ENCODE measurements at regions not wholly inside any gene's neighbourhood (a gene's known extent, or its start where the extent isn't known, plus 50 kb on each side); places are given as distances from the start of the nearest gene placed in this dataset.
"Not testable (repeated sequence)": the region's sequence is repeated elsewhere in the genome, so short reads cannot be mapped to it uniquely, and the experiment has no call there.

DNA sequence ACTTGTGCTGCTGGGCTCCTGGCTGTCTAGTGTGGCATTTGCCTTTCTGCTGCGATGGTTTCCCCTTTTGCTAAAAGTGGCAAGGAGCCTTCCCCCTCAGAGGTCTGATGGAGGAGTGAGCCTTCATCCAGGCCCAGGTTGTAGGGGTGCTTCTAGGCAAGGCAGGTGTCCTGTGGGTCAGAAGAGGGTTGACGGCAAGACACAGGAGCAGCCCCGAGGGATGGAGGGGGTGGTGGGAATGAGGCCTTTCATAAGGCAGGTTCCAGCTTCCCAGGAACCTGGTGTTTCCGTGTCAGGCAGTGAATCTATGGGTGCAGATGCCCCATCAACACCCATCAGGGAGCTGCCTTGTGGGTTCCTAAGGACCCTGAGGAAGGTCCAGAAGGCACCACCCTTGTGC lies 63.0 kb upstream of the TAMM41 start:
- Histone ChIP-seq H3K4me3 (ENCODE audit: low read depth in 1 of 2, low read length in 2 of 2) (no peak overlapping the region), H3K36me3 (ENCODE audit: control insufficient read depth in 1 of 2, insufficient read depth in 2 of 2, low read length in 2 of 2) (no peaks in the 10 kb centered on the region), H3K27ac (ENCODE audit: low read length) (no peak overlapping the region), H3K9me3 (ENCODE audit: control insufficient read depth in 1 of 2, low read length in 2 of 2) (no peaks in the 10 kb centered on the region), H3K27me3 (ENCODE audit: low read depth, low read length) (no peaks in the 10 kb centered on the region), H3K4me1 (ENCODE audit: control insufficient read depth in 1 of 2, insufficient read depth in 2 of 2, low read length in 2 of 2) (no peaks in the 10 kb centered on the region)

- H3K27ac ChIP-seq (ENCODE audit: low read length); H3K9me3 ChIP-seq (ENCODE audit: control insufficient read depth in 1 of 2, low read length in 2 of 2); H3K36me3 ChIP-seq (ENCODE audit: control insufficient read depth in 1 of 2, insufficient read depth in 2 of 2, low read length in 2 of 2); H3K4me3 ChIP-seq (ENCODE audit: low read depth in 1 of 2, low read length in 2 of 2); H3K27me3 ChIP-seq (ENCODE audit: low read depth, low read length); H3K4me1 ChIP-seq (ENCODE audit: control insufficient read depth in 1 of 2, insufficient read depth in 2 of 2, low read length in 2 of 2): not testable (repeated sequence)
These were observed 63.7 kb upstream of the TAMM41 start for GRCh38 chr3:11910216-11910930.

- no peaks in the 10 kb centered on the region for H3K36me3 ChIP-seq (ENCODE audit: control insufficient read depth in 1 of 2, insufficient read depth in 2 of 2, low read length in 2 of 2)
- H3K27ac ChIP-seq (ENCODE audit: low read length): no peak overlapping the region
- H3K9me3 ChIP-seq (ENCODE audit: control insufficient read depth in 1 of 2, low read length in 2 of 2): no peaks in the 10 kb centered on the region
- no peaks in the 10 kb centered on the region for H3K27me3 ChIP-seq (ENCODE audit: low read depth, low read length)
- H3K4me3 ChIP-seq (ENCODE audit: low read depth in 1 of 2, low read length in 2 of 2): no peak overlapping the region
- H3K4me1 ChIP-seq (ENCODE audit: control insufficient read depth in 1 of 2, insufficient read depth in 2 of 2, low read length in 2 of 2): no peaks in the 10 kb centered on the region
These were observed 64.4 kb upstream of the TAMM41 start for GRCh38 chr3:11910971-11911531.

GRCh38 chr3:11911887-11912286 lies 65.2 kb upstream of the TAMM41 start:
- not testable (repeated sequence) for H3K4me3 ChIP-seq (ENCODE audit: low read depth in 1 of 2, low read length in 2 of 2); H3K36me3 ChIP-seq (ENCODE audit: control insufficient read depth in 1 of 2, insufficient read depth in 2 of 2, low read length in 2 of 2); H3K4me1 ChIP-seq (ENCODE audit: control insufficient read depth in 1 of 2, insufficient read depth in 2 of 2, low read length in 2 of 2); H3K9me3 ChIP-seq (ENCODE audit: control insufficient read depth in 1 of 2, low read length in 2 of 2); H3K27me3 ChIP-seq (ENCODE audit: low read depth, low read length); H3K27ac ChIP-seq (ENCODE audit: low read length)

GRCh38 chr3:11913316-11913715 lies 66.6 kb upstream of the TAMM41 start:
- Histone ChIP-seq H3K4me3 (ENCODE audit: low read depth in 1 of 2, low read length in 2 of 2) (no peak overlapping the region), H3K36me3 (ENCODE audit: control insufficient read depth in 1 of 2, insufficient read depth in 2 of 2, low read length in 2 of 2) (no peaks in the 10 kb centered on the region), H3K4me1 (ENCODE audit: control insufficient read depth in 1 of 2, insufficient read depth in 2 of 2, low read length in 2 of 2) (no peaks in the 10 kb centered on the region), H3K27ac (ENCODE audit: low read length) (no peak overlapping the region), H3K27me3 (ENCODE audit: low read depth, low read length) (no peaks in the 10 kb centered on the region), H3K9me3 (ENCODE audit: control insufficient read depth in 1 of 2, low read length in 2 of 2) (no peaks in the 10 kb centered on the region)

- Histone ChIP-seq H3K4me1 (ENCODE audit: control insufficient read depth in 1 of 2, insufficient read depth in 2 of 2, low read length in 2 of 2) (no peaks in the 10 kb centered on the region), H3K27me3 (ENCODE audit: low read depth, low read length) (no peaks in the 10 kb centered on the region), H3K9me3 (ENCODE audit: control insufficient read depth in 1 of 2, low read length in 2 of 2) (no peaks in the 10 kb centered on the region), H3K36me3 (ENCODE audit: control insufficient read depth in 1 of 2, insufficient read depth in 2 of 2, low read length in 2 of 2) (no peaks in the 10 kb centered on the region), H3K4me3 (ENCODE audit: low read depth in 1 of 2, low read length in 2 of 2) (no peak overlapping the region), H3K27ac (ENCODE audit: low read length) (no peak overlapping the region)
These were observed 67.4 kb upstream of the TAMM41 start for GRCh38 chr3:11914041-11914440.

DNA sequence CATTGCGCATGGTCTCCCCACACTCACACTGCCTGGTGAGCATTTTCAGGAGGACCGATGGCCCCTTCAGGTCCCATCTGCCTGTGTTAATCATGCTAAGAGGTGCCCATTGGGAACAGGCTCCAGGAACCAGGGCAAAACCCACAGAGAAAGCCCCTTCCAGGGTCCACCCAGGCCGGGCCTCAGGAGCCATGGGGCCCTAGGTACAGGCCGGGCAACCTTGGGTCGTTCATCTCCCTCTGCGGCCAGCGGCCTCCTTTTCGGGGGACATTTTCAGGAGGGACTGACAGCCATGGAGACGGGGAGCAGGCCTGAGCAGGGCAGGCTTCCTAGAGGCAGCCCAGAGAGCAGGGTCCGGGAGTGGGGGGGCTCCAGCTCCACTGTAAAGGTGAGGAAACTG lies 68.0 kb upstream of the TAMM41 start:
- H3K27me3 ChIP-seq (ENCODE audit: low read depth, low read length): no peaks in the 10 kb centered on the region
- H3K27ac ChIP-seq (ENCODE audit: low read length): no peak overlapping the region
- no peaks in the 10 kb centered on the region for H3K4me1 ChIP-seq (ENCODE audit: control insufficient read depth in 1 of 2, insufficient read depth in 2 of 2, low read length in 2 of 2)
- H3K4me3 ChIP-seq (ENCODE audit: low read depth in 1 of 2, low read length in 2 of 2): no peak overlapping the region
- no peaks in the 10 kb centered on the region for H3K9me3 ChIP-seq (ENCODE audit: control insufficient read depth in 1 of 2, low read length in 2 of 2)
- no peaks in the 10 kb centered on the region for H3K36me3 ChIP-seq (ENCODE audit: control insufficient read depth in 1 of 2, insufficient read depth in 2 of 2, low read length in 2 of 2)

GRCh38 chr3:11915621-11916424 lies 69.1 kb upstream of the TAMM41 start:
- Histone ChIP-seq H3K27ac (ENCODE audit: low read length) (no peak overlapping the region), H3K4me3 (ENCODE audit: low read depth in 1 of 2, low read length in 2 of 2) (no peak overlapping the region), H3K4me1 (ENCODE audit: control insufficient read depth in 1 of 2, insufficient read depth in 2 of 2, low read length in 2 of 2) (no peaks in the 10 kb centered on the region), H3K36me3 (ENCODE audit: control insufficient read depth in 1 of 2, insufficient read depth in 2 of 2, low read length in 2 of 2) (no peaks in the 10 kb centered on the region), H3K27me3 (ENCODE audit: low read depth, low read length) (no peaks in the 10 kb centered on the region), H3K9me3 (ENCODE audit: control insufficient read depth in 1 of 2, low read length in 2 of 2) (no peaks in the 10 kb centered on the region)

DNA sequence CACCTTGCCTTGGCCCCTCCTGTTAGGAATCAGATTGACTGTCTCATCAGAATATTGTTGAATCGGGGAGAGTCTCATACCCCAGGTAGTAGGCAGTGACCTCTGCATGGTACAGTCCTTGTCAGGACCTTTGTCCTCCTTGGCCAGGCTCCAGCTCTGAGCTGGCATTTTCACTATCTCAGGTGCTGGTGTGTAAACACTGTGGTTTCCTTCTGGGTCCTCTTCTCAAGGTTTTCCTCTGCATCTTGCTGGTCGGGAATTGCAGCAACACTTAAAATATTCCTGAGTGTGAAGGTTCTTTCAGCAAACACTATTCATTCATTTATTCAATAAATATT lies 69.7 kb upstream of the TAMM41 start:
- H3K4me1 ChIP-seq (ENCODE audit: control insufficient read depth in 1 of 2, insufficient read depth in 2 of 2, low read length in 2 of 2); H3K36me3 ChIP-seq (ENCODE audit: control insufficient read depth in 1 of 2, insufficient read depth in 2 of 2, low read length in 2 of 2); H3K27ac ChIP-seq (ENCODE audit: low read length); H3K4me3 ChIP-seq (ENCODE audit: low read depth in 1 of 2, low read length in 2 of 2); H3K9me3 ChIP-seq (ENCODE audit: control insufficient read depth in 1 of 2, low read length in 2 of 2); H3K27me3 ChIP-seq (ENCODE audit: low read depth, low read length): not testable (repeated sequence)

DNA sequence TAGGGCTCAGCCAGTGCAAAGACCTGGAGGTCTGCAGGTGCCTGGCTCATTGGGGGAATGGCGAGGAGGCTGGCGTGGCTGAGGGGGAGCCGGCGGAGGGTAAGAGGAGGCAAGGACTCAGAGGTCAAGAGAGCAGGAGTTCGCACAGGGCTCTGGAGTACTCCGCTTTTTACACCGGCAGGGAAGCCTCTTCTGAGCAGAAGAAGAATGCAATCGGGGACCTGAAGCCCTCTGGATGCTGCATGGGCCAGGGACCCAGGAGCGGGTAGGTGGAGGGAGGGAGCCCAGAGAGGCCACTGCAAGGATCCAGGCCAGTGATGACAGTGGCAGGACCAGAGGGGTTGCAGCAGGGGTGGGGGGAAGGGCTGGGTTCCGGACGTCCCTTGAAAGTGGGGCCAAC lies 70.4 kb upstream of the TAMM41 start:
- no peaks in the 10 kb centered on the region for H3K27me3 ChIP-seq (ENCODE audit: low read depth, low read length)
- no peak overlapping the region for H3K4me3 ChIP-seq (ENCODE audit: low read depth in 1 of 2, low read length in 2 of 2)
- H3K27ac ChIP-seq (ENCODE audit: low read length): no peak overlapping the region
- no peaks in the 10 kb centered on the region for H3K36me3 ChIP-seq (ENCODE audit: control insufficient read depth in 1 of 2, insufficient read depth in 2 of 2, low read length in 2 of 2)
- no peaks in the 10 kb centered on the region for H3K4me1 ChIP-seq (ENCODE audit: control insufficient read depth in 1 of 2, insufficient read depth in 2 of 2, low read length in 2 of 2)
- no peaks in the 10 kb centered on the region for H3K9me3 ChIP-seq (ENCODE audit: control insufficient read depth in 1 of 2, low read length in 2 of 2)

DNA sequence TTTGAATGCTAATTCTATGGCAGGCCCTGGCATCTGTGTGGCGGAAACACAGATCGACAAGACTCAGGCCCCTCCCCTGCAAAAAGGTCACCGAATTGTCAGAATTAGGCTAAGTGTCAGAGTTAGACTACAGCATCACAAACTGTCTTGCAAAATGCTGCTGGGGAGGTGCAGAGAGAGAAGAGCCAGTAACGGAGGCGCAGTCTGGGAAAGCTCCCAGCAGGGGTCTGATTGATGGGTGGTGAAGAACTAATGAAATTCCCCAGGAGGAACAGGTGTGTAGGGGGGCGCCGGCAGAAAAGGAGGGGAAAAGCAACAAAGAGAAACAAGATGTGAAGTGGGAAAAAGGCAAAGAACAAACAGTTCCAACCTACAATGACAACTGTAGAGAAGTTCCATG lies 72.7 kb upstream of the TAMM41 start:
- Histone ChIP-seq H3K36me3 (ENCODE audit: control insufficient read depth in 1 of 2, insufficient read depth in 2 of 2, low read length in 2 of 2) (no peaks in the 10 kb centered on the region), H3K9me3 (ENCODE audit: control insufficient read depth in 1 of 2, low read length in 2 of 2) (no peaks in the 10 kb centered on the region), H3K27me3 (ENCODE audit: low read depth, low read length) (no peaks in the 10 kb centered on the region), H3K27ac (ENCODE audit: low read length) (no peak overlapping the region), H3K4me1 (ENCODE audit: control insufficient read depth in 1 of 2, insufficient read depth in 2 of 2, low read length in 2 of 2) (no peaks in the 10 kb centered on the region), H3K4me3 (ENCODE audit: low read depth in 1 of 2, low read length in 2 of 2) (no peak overlapping the region)
